Activated B cell treated with CpG ODN at 0.5 μM for 24 hours (primary cell): ENCODE measurements at regions not wholly inside any gene's neighbourhood (a gene's known extent, or its start where the extent isn't known, plus 50 kb on each side); places are given as distances from the start of the nearest gene placed in this dataset.

Experiments
- ATAC-seq: fragments of 200-7000 bp; cut with Tn5 transposase; one replicate; pipeline ENCODE4 v1.10.0; 2021; ENCODE audit warnings: low read depth, mild to moderate bottlenecking, moderate library complexity
- CTCF ChIA-PET: fragments of 350-600 bp; sonication (Branson Sonifier 250); formaldehyde crosslinking; loops from one replicate; lab custom pipeline; 2021; ENCODE audit warnings: antibody characterized with exemption; lab: Charles Lee
- POLR2A ChIA-PET: fragments of 350-600 bp; sonication (Branson Sonifier 250); formaldehyde crosslinking; loops from one replicate; lab custom pipeline; 2021; ENCODE audit warnings: antibody characterized with exemption; lab: Charles Lee
- DNase-seq: peaks from one replicate; pipeline ENCODE4 v3.0.0; 2022
- H3K27ac Mint-ChIP-seq: one replicate; pipeline ENCODE4 v1.8.0; 2020; ENCODE audit warnings: mixed read lengths
- H3K27me3 Mint-ChIP-seq: one replicate; pipeline ENCODE4 v1.8.0; 2021; ENCODE audit warnings: mixed read lengths
- H3K36me3 Mint-ChIP-seq: one replicate; pipeline ENCODE4 v1.8.0; 2021; ENCODE audit warnings: low read depth, mixed read lengths
- H3K4me1 Mint-ChIP-seq: one replicate; pipeline ENCODE4 v1.8.0; 2021; ENCODE audit warnings: mixed read lengths
- H3K4me3 Mint-ChIP-seq: one replicate; pipeline ENCODE4 v1.8.0; 2020; ENCODE audit warnings: mild to moderate bottlenecking, mixed read lengths
- H3K9me3 Mint-ChIP-seq: one replicate; pipeline ENCODE4 v1.8.0; 2020; ENCODE audit warnings: mixed read lengths
- intact Hi-C: fragments of 100-400 bp; cut with micrococcal nuclease; formaldehyde crosslinking; loops from one replicate; pipeline ENCODE4 v1.15.1; 2024
- TF ChIP-seq, protein P1 (sequence below): fragments of 200-600 bp; IDR thresholded peaks from one replicate; pipeline ENCODE4 v1.8.0; 2022; ENCODE audit warnings: antibody characterized with exemption, mild to moderate bottlenecking

GRCh38 chr19:29267701-29268100 lies 54.8 kb upstream of the UQCRFS1 start:
- H3K27ac Mint-ChIP-seq: no peak overlapping the region
- ChIA-PET POLR2A (no interaction called here), CTCF (no interaction called here)
- TF ChIP-seq, protein P1, sequence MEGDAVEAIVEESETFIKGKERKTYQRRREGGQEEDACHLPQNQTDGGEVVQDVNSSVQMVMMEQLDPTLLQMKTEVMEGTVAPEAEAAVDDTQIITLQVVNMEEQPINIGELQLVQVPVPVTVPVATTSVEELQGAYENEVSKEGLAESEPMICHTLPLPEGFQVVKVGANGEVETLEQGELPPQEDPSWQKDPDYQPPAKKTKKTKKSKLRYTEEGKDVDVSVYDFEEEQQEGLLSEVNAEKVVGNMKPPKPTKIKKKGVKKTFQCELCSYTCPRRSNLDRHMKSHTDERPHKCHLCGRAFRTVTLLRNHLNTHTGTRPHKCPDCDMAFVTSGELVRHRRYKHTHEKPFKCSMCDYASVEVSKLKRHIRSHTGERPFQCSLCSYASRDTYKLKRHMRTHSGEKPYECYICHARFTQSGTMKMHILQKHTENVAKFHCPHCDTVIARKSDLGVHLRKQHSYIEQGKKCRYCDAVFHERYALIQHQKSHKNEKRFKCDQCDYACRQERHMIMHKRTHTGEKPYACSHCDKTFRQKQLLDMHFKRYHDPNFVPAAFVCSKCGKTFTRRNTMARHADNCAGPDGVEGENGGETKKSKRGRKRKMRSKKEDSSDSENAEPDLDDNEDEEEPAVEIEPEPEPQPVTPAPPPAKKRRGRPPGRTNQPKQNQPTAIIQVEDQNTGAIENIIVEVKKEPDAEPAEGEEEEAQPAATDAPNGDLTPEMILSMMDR: no peak
- no peaks in the 10 kb centered on the region for H3K36me3 Mint-ChIP-seq
- no peak overlapping the region for H3K4me3 Mint-ChIP-seq
- peaks cover 5% of the 10 kb centered on the region for H3K9me3 Mint-ChIP-seq
- intact Hi-C loops: no loop called here
- ATAC-seq (no peak), DNase-seq (no peak)
- H3K4me1 Mint-ChIP-seq: no peaks in the 10 kb centered on the region
- peaks cover 18% of the 10 kb centered on the region for H3K27me3 Mint-ChIP-seq

GRCh38 chr19:29268103-29268502 lies 55.2 kb upstream of the UQCRFS1 start:
- H3K27ac Mint-ChIP-seq: no peak overlapping the region
- ATAC-seq (no peak), DNase-seq (no peak)
- TF ChIP-seq, protein P1: no peak
- CTCF ChIA-PET: no interaction called here
- POLR2A ChIA-PET: no interaction called here
- H3K4me1 Mint-ChIP-seq: no peaks in the 10 kb centered on the region
- H3K4me3 Mint-ChIP-seq: no peak overlapping the region
- no peaks in the 10 kb centered on the region for H3K36me3 Mint-ChIP-seq
- intact Hi-C loops: no loop called here
- peaks cover 5% of the 10 kb centered on the region for H3K9me3 Mint-ChIP-seq
- H3K27me3 Mint-ChIP-seq: peaks cover 18% of the 10 kb centered on the region

DNA sequence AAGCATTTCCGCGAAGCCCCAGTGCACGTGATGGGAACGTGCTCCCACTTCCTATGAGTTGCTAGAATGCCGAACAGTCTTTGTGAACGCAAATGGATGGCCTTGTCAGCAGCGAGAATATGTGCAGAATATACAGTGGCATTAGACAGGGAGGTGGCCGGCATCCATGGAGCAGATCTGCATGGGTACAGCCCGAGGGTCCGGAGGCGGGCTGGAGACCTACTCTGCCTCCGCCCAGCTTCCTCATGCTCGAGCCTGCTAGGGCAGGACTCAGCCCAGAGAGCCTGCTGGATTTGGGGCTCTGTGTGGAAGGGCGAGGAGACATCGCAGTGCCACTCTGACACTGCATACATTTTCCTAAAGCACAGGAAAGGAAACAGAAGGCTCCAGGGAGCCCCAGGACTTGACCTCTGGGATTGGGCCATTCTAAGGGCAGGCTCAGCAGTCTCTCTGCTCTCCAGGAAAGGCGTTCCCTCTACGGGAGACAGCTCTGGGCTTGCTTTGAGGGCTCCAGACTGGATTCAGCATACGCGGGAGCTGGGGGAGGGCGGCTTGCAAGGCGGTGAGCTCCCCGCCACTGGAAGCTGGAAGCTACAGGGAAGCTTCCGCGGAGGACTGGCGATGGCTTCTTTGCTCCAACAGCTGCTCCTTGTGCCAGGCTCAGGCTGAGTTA lies 55.9 kb upstream of the UQCRFS1 start:
- no peak for ATAC-seq
- ChIA-PET POLR2A (no interaction called here), CTCF (no interaction called here)
- Mint-ChIP-seq H3K4me1 (no peaks in the 10 kb centered on the region), H3K9me3 (peaks cover 5% of the 10 kb centered on the region), H3K27me3 (peaks cover 11% of the 10 kb centered on the region), H3K27ac (no peak overlapping the region), H3K36me3 (no peaks in the 10 kb centered on the region), H3K4me3 (no peak overlapping the region)
- TF ChIP-seq, protein P1: no peak
- DNase-seq: no peak
- intact Hi-C loops: no loop called here

DNA sequence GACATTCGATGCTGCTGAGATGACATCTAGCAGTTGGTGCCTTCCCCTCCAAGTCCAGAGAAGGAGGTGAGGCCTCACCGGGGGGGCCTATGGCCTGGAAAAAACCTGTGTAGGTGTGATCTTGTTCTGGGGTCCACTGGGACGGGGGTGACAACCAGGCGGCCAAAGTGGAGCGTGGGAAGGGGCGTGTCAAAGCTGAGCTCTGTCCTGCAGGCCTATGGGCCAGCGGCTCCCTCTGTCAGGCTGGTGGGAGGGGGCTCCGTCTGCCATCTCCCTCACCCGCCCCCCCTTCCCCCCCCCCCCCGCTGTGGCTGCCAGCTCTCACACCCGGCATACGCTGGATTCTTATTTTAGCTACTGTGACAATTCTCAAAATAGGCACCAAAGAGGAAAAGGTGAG lies 56.7 kb upstream of the UQCRFS1 start:
- peaks cover 5% of the 10 kb centered on the region for H3K9me3 Mint-ChIP-seq
- no peaks in the 10 kb centered on the region for H3K4me1 Mint-ChIP-seq
- no peak overlapping the region for H3K4me3 Mint-ChIP-seq
- H3K27ac Mint-ChIP-seq: no peak overlapping the region
- CTCF ChIA-PET: no interaction called here
- intact Hi-C loops: no loop called here
- peaks cover 11% of the 10 kb centered on the region for H3K27me3 Mint-ChIP-seq
- DNase-seq (no peak), ATAC-seq (no peak)
- H3K36me3 Mint-ChIP-seq: no peaks in the 10 kb centered on the region
- TF ChIP-seq, protein P1: no peak
- POLR2A ChIA-PET: no interaction called here

DNA sequence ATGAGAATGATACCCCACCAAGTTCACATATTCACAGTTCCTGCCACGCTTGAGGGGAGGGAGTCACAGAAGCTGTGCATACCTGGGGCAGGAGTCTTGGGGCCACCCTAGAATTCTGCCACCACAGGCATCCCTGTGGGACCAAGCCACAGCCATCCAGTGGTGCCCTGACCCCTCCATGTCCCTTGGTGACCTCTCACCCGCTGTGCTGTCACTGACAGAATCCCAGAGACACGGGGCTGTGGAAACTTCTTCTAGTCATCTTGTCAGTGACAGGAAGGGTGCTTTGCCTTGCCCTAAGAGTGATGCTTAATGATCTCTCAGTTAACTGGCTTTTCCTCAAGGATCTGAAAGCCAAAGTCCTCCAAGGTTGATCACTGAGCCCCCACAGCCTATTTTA lies 58.4 kb upstream of the UQCRFS1 start:
- Mint-ChIP-seq H3K36me3 (no peaks in the 10 kb centered on the region), H3K27me3 (peaks cover 10% of the 10 kb centered on the region), H3K4me3 (no peak overlapping the region), H3K9me3 (peaks cover 5% of the 10 kb centered on the region), H3K27ac (no peak overlapping the region), H3K4me1 (no peaks in the 10 kb centered on the region)
- ChIA-PET POLR2A (no interaction called here), CTCF (no interaction called here)
- intact Hi-C loops: no loop called here
- TF ChIP-seq, protein P1: no peak
- ATAC-seq (no peak), DNase-seq (no peak)
